ENCODE measurements at regions not wholly inside any gene's neighbourhood (a gene's known extent, or its start where the extent isn't known, plus 50 kb on each side); places are given as distances from the start of the nearest gene placed in this dataset.
A peak's percentile ranks its signal among the peaks of the same experiment; 100 is the strongest.

GRCh38 chr13:62209529-62209928, 793.9 kb upstream of the PCDH20 start:
- H3K4me3 ChIP-seq (replicated peaks in 1 of 3; ENCODE audit: insufficient read depth in 1 of 3, low read depth in 2 of 3, low read length in 3 of 3) = no peak overlapping the region
- in situ Hi-C loops (cut with HindIII; ENCODE audit: extremely low pct_ligation_motif_present, low pct_unique_long_range_greater_than_20kb) (no loop called here), intact Hi-C loops (cut with micrococcal nuclease; ENCODE audit: unreplicated experiment) (no loop called here)
- H4K20me1 ChIP-seq (ENCODE audit: insufficient read depth, low read length) = no peaks in the 10 kb centered on the region
- no peaks in the 10 kb centered on the region for H3K9me3 ChIP-seq (ENCODE audit: low read length)
- H2AFZ ChIP-seq (ENCODE audit: low read length) = no peak overlapping the region
- no peak for DNase-seq (ENCODE audit: low spot score)
- H3K4me1 ChIP-seq (ENCODE audit: insufficient read depth, low read length) = no peaks in the 10 kb centered on the region
- no peak overlapping the region for H3K9ac ChIP-seq (ENCODE audit: insufficient read depth, low read depth, low read length)
- no peaks in the 10 kb centered on the region for H3K36me3 ChIP-seq (replicated peaks in 1 of 2; ENCODE audit: control insufficient read depth in 1 of 2, insufficient read depth in 2 of 2, low read length in 2 of 2)
- H3K79me2 ChIP-seq (ENCODE audit: insufficient read depth, low read length) = no peaks in the 10 kb centered on the region
- 0 out of 2 replicates have a peak overlapping the region, but pooled peaks have one; percentile 18 for H3K4me2 ChIP-seq (ENCODE audit: low read depth, low read length)
- FAIRE-seq = no peak
- no TSS peak for BruUV-seq (replicated peaks)
- ChIA-PET CTCF (ENCODE audit: low intra/inter-chr PET ratio, low total read pairs) (no interaction called here), POLR2A (no interaction called here)
- H3K27ac ChIP-seq (ENCODE audit: extremely low read length, insufficient read depth, low read length) = no peak overlapping the region
- ATAC-seq = no peak
- no peak for TF ChIP-seq AHDC1 (CRISPR knock-in tag; IDR thresholded peaks at IDR 0.05; ENCODE audit: borderline replicate concordance)
- no peak for TF ChIP-seq YY1 (IDR thresholded peaks at IDR 0.05; ENCODE audit: insufficient read depth, insufficient replicate concordance, low read depth, low read length)
- no peak for TF ChIP-seq IRF9 (CRISPR knock-in tag; IDR thresholded peaks at IDR 0.05; ENCODE audit: borderline replicate concordance)
- no peak for TF ChIP-seq ZNF282 (IDR thresholded peaks at IDR 0.05; ENCODE audit: partially characterized antibody)
- no peak for TF ChIP-seq ATAD3A (CRISPR knock-in tag; IDR thresholded peaks at IDR 0.05)
- TF ChIP-seq ETS1 (CRISPR knock-in tag; IDR thresholded peaks at IDR 0.05) = no peak
- no peak for TF ChIP-seq CBX2 (IDR thresholded peaks at IDR 0.05; ENCODE audit: low read depth, low read length)
- no peak for TF ChIP-seq CBX2 (CRISPR knock-in tag; IDR thresholded peaks at IDR 0.05; ENCODE audit: low read depth)
- TF ChIP-seq MBD4 (IDR thresholded peaks at IDR 0.05; ENCODE audit: borderline replicate concordance, low read length) = no peak
- no peaks in the 10 kb centered on the region for H3K27me3 ChIP-seq (ENCODE audit: control insufficient read depth in 1 of 2, insufficient read depth in 2 of 2, low read length in 2 of 2)
- 2% methylated on average over 10 of the region's 10 CpGs for WGBS (ENCODE audit: low lambda C conversion rate)
